ENCODE measurements at regions not wholly inside any gene's neighbourhood (a gene's known extent, or its start where the extent isn't known, plus 50 kb on each side); places are given as distances from the start of the nearest gene placed in this dataset.

- H3K27me3 ChIP-seq = no peaks in the 10 kb centered on the region
- no peaks in the 10 kb centered on the region for H3K9me3 ChIP-seq
- TF ChIP-seq POLR2A (IDR thresholded peaks at IDR 0.05) = no peak
- TF ChIP-seq CTCF (IDR thresholded peaks at IDR 0.05) = no peak
- H3K4me3 ChIP-seq = no peak overlapping the region
- no peaks in the 10 kb centered on the region for H3K36me3 ChIP-seq
- intact Hi-C loops (cut with DNase I) = no loop called here
- no peaks in the 10 kb centered on the region for H3K4me1 ChIP-seq
- H3K27ac ChIP-seq = no peak overlapping the region
- DNase-seq = no peak
These were observed 317.5 kb downstream of the JRKL start for GRCh38 chr11:96707273-96707672.

DNA sequence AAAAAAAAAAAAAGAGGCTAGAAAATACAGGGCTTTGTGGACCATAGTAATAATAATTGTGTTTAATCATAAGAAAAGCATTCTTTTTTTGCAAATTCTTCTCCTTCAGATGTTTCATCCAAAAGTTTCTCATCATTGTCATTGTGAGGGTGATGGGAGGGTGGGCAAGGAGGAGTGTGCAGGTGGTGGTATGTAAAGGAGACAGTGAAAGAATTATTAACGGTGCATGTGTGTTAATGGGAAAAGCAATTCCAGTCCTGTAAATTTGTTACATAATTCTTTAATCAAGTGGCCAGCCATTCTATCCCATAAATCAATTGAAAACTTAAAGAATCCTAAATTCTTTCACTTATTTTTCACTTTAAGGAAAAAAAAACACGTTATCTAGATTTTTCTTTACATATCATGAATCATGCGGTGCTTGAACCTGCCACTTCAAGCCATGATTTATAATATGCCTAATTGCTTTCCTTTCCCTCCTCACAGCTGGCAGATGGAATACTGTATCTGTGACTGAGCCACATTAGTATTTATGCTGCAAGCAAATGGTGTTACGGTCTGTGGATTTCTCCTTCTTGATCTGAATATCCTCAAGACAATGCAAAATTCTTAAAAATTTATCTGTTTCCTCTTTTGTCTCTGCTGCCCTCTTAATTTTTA lies 318.5 kb downstream of the JRKL start:
- no peak for DNase-seq
- Histone ChIP-seq H3K27ac (no peak overlapping the region), H3K36me3 (no peaks in the 10 kb centered on the region), H3K27me3 (no peaks in the 10 kb centered on the region), H3K4me3 (no peak overlapping the region), H3K4me1 (no peaks in the 10 kb centered on the region), H3K9me3 (no peaks in the 10 kb centered on the region)
- 26 to 29% methylated on average over 4 of the region's 4 CpGs for WGBS, 2 donors
- TF ChIP-seq POLR2A (IDR thresholded peaks at IDR 0.05) (no peak), CTCF (IDR thresholded peaks at IDR 0.05) (no peak)
- intact Hi-C loops (cut with DNase I) = no loop called here

DNA sequence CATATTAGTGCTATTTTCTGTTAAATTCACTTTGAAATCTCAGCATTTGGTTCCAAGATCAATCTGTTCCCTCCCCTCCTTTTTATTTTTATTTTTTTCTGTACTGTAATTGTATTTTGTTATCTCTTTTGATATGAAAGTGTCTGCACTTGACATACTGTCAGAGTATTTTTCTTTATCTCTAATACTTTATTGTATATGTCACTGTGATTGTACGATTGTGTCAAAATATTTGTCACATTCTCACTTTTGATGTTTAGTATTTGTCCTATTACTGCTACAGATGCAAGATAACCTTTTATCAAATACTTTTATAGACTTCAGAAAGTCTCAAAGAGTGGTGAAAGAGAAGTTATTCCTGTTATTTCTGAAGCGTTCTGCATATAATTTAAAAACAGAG lies 323.5 kb downstream of the JRKL start:
- no peak overlapping the region for H3K4me3 ChIP-seq
- no peaks in the 10 kb centered on the region for H3K27me3 ChIP-seq
- TF ChIP-seq POLR2A (IDR thresholded peaks at IDR 0.05) (no peak), CTCF (IDR thresholded peaks at IDR 0.05) (no peak)
- no peaks in the 10 kb centered on the region for H3K9me3 ChIP-seq
- intact Hi-C loops (cut with DNase I) = no loop called here
- WGBS, 2 donors = 49 to 60% methylated on average over 2 of the region's 2 CpGs
- DNase-seq = no peak
- no peaks in the 10 kb centered on the region for H3K36me3 ChIP-seq
- no peaks in the 10 kb centered on the region for H3K4me1 ChIP-seq
- no peak overlapping the region for H3K27ac ChIP-seq

DNA sequence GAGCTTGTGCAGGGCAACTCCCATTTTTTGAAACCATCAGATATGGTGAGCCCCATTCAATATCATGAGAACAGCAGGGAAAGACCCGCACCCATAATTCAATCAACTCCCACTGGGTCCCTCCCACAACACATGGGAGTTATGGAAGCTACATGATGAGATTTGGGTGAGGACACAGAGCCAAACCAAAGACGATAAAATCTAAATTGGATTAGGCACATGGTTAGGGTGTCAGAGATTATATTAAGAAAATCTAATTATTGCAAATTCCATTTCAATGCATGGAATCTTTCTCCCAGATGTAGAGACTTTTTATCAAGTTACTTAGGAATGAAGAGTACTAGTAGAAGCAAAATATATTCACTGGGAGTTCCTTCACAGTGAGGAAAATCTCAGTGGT lies 324.9 kb downstream of the JRKL start:
- Histone ChIP-seq H3K4me1 (no peaks in the 10 kb centered on the region), H3K36me3 (no peaks in the 10 kb centered on the region), H3K9me3 (no peaks in the 10 kb centered on the region), H3K4me3 (no peak overlapping the region), H3K27me3 (no peaks in the 10 kb centered on the region), H3K27ac (no peak overlapping the region)
- WGBS, 2 donors = 70 to 86% methylated on average over 2 of the region's 2 CpGs
- DNase-seq = no peak
- intact Hi-C loops (cut with DNase I) = no loop called here
- TF ChIP-seq POLR2A (IDR thresholded peaks at IDR 0.05) (no peak), CTCF (IDR thresholded peaks at IDR 0.05) (no peak)

GRCh38 chr11:96715208-96715607 lies 325.4 kb downstream of the JRKL start:
- no peaks in the 10 kb centered on the region for H3K4me1 ChIP-seq
- no peaks in the 10 kb centered on the region for H3K9me3 ChIP-seq
- no peak overlapping the region for H3K4me3 ChIP-seq
- 21 to 24% methylated on average over 3 of the region's 3 CpGs for WGBS, 2 donors
- DNase-seq = no peak
- intact Hi-C loops (cut with DNase I) = no loop called here
- no peaks in the 10 kb centered on the region for H3K27me3 ChIP-seq
- no peak overlapping the region for H3K27ac ChIP-seq
- TF ChIP-seq POLR2A (IDR thresholded peaks at IDR 0.05) = no peak
- no peak for TF ChIP-seq CTCF (IDR thresholded peaks at IDR 0.05)
- no peaks in the 10 kb centered on the region for H3K36me3 ChIP-seq

Measured in esophagus squamous epithelium (tissue), 5 donors.